Neural cell (in vitro differentiated cells): ENCODE measurements at regions not wholly inside any gene's neighbourhood (a gene's known extent, or its start where the extent isn't known, plus 50 kb on each side); places are given as distances from the start of the nearest gene placed in this dataset.

ENCODE experiments used
- H2AFZ ChIP-seq: fragments of 200-600, 300-800 bp; sonication (generic), shearing (Covaris generic); 2 replicates; pipeline ENCODE4 v1.6.0; 2014; ENCODE audit warnings: low read depth, mild to moderate bottlenecking, antibody characterized with exemption, low read length, moderate library complexity
- H3F3A ChIP-seq: fragments of 200-600 bp; shearing (Covaris generic); 2 replicates; pipeline ENCODE4 v1.6.1; 2016; ENCODE audit warnings: mild to moderate bottlenecking, moderate library complexity, mixed read lengths, antibody characterized with exemption, low read length; ENCODE audit not compliant: insufficient read depth, poor library complexity, severe bottlenecking
- H3K27ac ChIP-seq: fragments of 200-600, 300-800 bp; sonication (generic), shearing (Covaris generic); 2 replicates; pipeline ENCODE4 v1.5.1; 2014; ENCODE audit warnings: mild to moderate bottlenecking, low read length, moderate library complexity
- H3K27me3 ChIP-seq: fragments of 300-800, 200-600 bp; sonication (generic), shearing (Covaris generic); 2 replicates; pipeline ENCODE4 v1.6.0; 2014; ENCODE audit warnings: mild to moderate bottlenecking, low read depth, low read length, moderate library complexity; ENCODE audit not compliant: insufficient read depth
- H3K36me3 ChIP-seq: fragments of 300-800, 200-600 bp; sonication (generic), shearing (Covaris generic); 2 replicates; pipeline ENCODE4 v1.5.1; 2014; ENCODE audit warnings: mild to moderate bottlenecking, antibody characterized with exemption, low read length, moderate library complexity; ENCODE audit not compliant: insufficient read depth
- H3K4me2 ChIP-seq: fragments of 300-800, 200-600 bp; sonication (generic), shearing (Covaris generic); 2 replicates; pipeline ENCODE4 v1.6.0; 2014; ENCODE audit warnings: mild to moderate bottlenecking, low read length
- H3K4me3 ChIP-seq: fragments of 300-800, 200-600 bp; sonication (generic), shearing (Covaris generic); 2 replicates; pipeline ENCODE4 v1.5.1; 2014; ENCODE audit warnings: mild to moderate bottlenecking, low read length, moderate library complexity
- H3K79me2 ChIP-seq: fragments of 200-600 bp; shearing (Covaris generic); replicated peaks from 2 replicates; pipeline ENCODE4 v1.6.0; 2014; ENCODE audit warnings: mild to moderate bottlenecking, low read length, moderate library complexity; ENCODE audit not compliant: insufficient read depth
- H3K9ac ChIP-seq: fragments of 300-800, 200-600 bp; sonication (generic), shearing (Covaris generic); 2 replicates; pipeline ENCODE4 v1.6.1; 2016; ENCODE audit warnings: mild to moderate bottlenecking, low read length, mixed read lengths
- H3K9me2 ChIP-seq: fragments of 200-600 bp; shearing (Covaris generic); 2 replicates; pipeline ENCODE4 v1.6.1; 2016; ENCODE audit warnings: mild to moderate bottlenecking, low read length, mixed read lengths; ENCODE audit not compliant: insufficient read depth
- H3K9me3 ChIP-seq: fragments of 200-600, 300-800 bp; sonication (generic), shearing (Covaris generic); 2 replicates; pipeline ENCODE4 v1.6.1; 2016; ENCODE audit warnings: mild to moderate bottlenecking, mixed run types, low read length, moderate library complexity, mixed read lengths
- H4K20me1 ChIP-seq: fragments of 200-600 bp; shearing (Covaris generic); 2 replicates; pipeline ENCODE4 v1.6.1; 2016; ENCODE audit warnings: mild to moderate bottlenecking, mixed run types; ENCODE audit not compliant: insufficient read depth
- EP300 ChIP-seq: fragments of 450-650 bp; conservative IDR thresholded peaks from 2 replicates; pipeline ENCODE4 v1.6.1; 2014; ENCODE audit warnings: antibody characterized with exemption, mild to moderate bottlenecking, moderate library complexity; ENCODE audit not compliant: poor library complexity, severe bottlenecking
- EZH2 ChIP-seq: fragments of 200-600, 300-800 bp; shearing (Covaris generic), sonication (generic); IDR thresholded peaks from 2 replicates; pipeline ENCODE4 v1.6.1; 2014; ENCODE audit warnings: antibody characterized with exemption, low read length, borderline replicate concordance, mild to moderate bottlenecking; ENCODE audit not compliant: insufficient read depth, poor library complexity, severe bottlenecking
- MXI1 ChIP-seq: fragments of 450-650 bp; conservative IDR thresholded peaks from 2 replicates; pipeline ENCODE4 v1.6.1; 2014; ENCODE audit warnings: antibody characterized with exemption, mild to moderate bottlenecking; ENCODE audit not compliant: poor library complexity, severe bottlenecking
- POLR2AphosphoS5 ChIP-seq: IDR thresholded peaks from 2 replicates; pipeline ENCODE4 v1.6.1; 2012
- RAD21 ChIP-seq: fragments of 450-650 bp; conservative IDR thresholded peaks from 2 replicates; pipeline ENCODE4 v1.6.1; 2014; ENCODE audit warnings: antibody characterized with exemption, mild to moderate bottlenecking, moderate library complexity
- SMC3 ChIP-seq: fragments of 450-650 bp; conservative IDR thresholded peaks from 2 replicates; pipeline ENCODE4 v1.6.1; 2014; ENCODE audit warnings: antibody characterized with exemption, mild to moderate bottlenecking, moderate library complexity; ENCODE audit not compliant: poor library complexity
- TAF1 ChIP-seq: IDR thresholded peaks from 2 replicates; pipeline ENCODE4 v1.6.1; 2012; ENCODE audit warnings: low read depth
- TF ChIP-seq, protein P1 (sequence below): fragments of 450-650 bp; IDR thresholded peaks from 2 replicates; pipeline ENCODE4 v1.5.1; 2014; ENCODE audit warnings: antibody characterized with exemption, mild to moderate bottlenecking, moderate library complexity; ENCODE audit not compliant: poor library complexity, severe bottlenecking
- TF ChIP-seq, protein P2 (sequence below): IDR thresholded peaks from 2 replicates; pipeline ENCODE4 v1.6.1; 2012; ENCODE audit warnings: borderline replicate concordance

DNA sequence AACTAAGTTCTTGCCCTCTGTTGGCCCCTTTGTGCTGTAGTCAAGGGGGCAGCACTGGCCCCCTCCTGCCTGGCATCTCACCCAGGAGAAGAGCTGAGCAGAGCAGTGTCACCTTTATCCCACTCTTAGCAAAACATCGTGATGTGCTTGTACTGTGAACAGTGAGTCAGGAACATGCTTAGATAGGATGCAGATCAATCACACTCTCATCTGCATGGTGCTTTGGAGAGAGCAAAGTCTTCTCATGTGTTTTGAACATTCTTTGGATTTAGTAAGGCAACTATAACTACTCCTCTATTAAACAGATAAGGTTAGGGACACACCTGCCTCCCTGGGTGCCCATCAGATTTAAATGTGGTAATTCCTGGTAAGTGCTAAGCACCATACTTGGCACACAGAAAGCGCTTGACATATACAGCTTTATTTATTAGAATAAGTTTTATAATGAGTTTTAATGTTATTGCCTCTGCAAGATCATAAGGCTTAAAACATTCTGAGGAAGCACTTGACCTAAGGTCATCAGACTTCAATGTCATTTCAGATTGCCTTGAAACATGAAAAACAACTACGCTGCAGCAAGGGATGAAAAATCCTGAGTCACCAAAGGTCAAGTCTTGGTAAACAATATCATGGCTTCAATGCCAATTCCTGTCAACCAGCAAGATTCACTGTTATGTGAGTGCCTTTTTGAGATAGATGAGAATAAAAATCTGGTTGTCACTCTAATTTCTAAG is 82.4 kb upstream of the IRS2 start:
- H3K27me3 ChIP-seq = no peaks in the 10 kb centered on the region
- TF ChIP-seq MXI1 (no peak), EZH2 (no peak), RAD21 (no peak), TAF1 (no peak), SMC3 (no peak)
- TF ChIP-seq, protein P1, sequence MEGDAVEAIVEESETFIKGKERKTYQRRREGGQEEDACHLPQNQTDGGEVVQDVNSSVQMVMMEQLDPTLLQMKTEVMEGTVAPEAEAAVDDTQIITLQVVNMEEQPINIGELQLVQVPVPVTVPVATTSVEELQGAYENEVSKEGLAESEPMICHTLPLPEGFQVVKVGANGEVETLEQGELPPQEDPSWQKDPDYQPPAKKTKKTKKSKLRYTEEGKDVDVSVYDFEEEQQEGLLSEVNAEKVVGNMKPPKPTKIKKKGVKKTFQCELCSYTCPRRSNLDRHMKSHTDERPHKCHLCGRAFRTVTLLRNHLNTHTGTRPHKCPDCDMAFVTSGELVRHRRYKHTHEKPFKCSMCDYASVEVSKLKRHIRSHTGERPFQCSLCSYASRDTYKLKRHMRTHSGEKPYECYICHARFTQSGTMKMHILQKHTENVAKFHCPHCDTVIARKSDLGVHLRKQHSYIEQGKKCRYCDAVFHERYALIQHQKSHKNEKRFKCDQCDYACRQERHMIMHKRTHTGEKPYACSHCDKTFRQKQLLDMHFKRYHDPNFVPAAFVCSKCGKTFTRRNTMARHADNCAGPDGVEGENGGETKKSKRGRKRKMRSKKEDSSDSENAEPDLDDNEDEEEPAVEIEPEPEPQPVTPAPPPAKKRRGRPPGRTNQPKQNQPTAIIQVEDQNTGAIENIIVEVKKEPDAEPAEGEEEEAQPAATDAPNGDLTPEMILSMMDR = no peak
- H3K9me3 ChIP-seq = no peaks in the 10 kb centered on the region
- no peaks in the 10 kb centered on the region for H4K20me1 ChIP-seq
- no peak overlapping the region for H3K4me2 ChIP-seq
- no peak overlapping the region for H3K27ac ChIP-seq
- no peak overlapping the region for H3K4me3 ChIP-seq
- H2AFZ ChIP-seq = no peak overlapping the region
- no peaks in the 10 kb centered on the region for H3K9me2 ChIP-seq
- H3K36me3 ChIP-seq = no peaks in the 10 kb centered on the region
- no peaks in the 10 kb centered on the region for H3K79me2 ChIP-seq
- H3F3A ChIP-seq = no peaks in the 10 kb centered on the region
- no peak overlapping the region for H3K9ac ChIP-seq

DNA sequence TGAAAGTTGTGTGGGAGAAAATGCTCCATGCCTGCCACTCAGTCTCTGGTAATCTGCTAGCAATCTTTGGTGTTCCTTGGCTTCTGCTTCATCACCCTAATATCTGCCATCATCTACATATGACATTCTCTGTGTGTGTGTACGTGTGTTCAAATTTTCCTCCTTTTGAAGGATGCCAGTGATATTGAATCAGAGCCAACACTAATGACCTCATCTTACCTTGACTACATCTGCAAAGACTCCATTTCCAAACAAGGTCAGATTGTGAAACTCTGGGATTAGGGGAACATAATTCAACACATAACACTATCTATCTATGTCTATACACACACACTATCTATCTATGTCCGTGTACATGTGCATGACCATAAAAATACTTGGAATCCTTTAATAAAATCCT is 81.4 kb upstream of the IRS2 start:
- H3K36me3 ChIP-seq = no peaks in the 10 kb centered on the region
- H2AFZ ChIP-seq = no peak overlapping the region
- no peaks in the 10 kb centered on the region for H3K27me3 ChIP-seq
- H3K9me2 ChIP-seq = no peaks in the 10 kb centered on the region
- H3K4me3 ChIP-seq = no peak overlapping the region
- no peak overlapping the region for H3K9ac ChIP-seq
- no peak overlapping the region for H3K4me2 ChIP-seq
- no peaks in the 10 kb centered on the region for H3K9me3 ChIP-seq
- H3K27ac ChIP-seq = no peak overlapping the region
- H4K20me1 ChIP-seq = no peaks in the 10 kb centered on the region
- no peaks in the 10 kb centered on the region for H3F3A ChIP-seq
- H3K79me2 ChIP-seq = no peaks in the 10 kb centered on the region
- no peak for TF ChIP-seq TAF1
- TF ChIP-seq, protein P2, sequence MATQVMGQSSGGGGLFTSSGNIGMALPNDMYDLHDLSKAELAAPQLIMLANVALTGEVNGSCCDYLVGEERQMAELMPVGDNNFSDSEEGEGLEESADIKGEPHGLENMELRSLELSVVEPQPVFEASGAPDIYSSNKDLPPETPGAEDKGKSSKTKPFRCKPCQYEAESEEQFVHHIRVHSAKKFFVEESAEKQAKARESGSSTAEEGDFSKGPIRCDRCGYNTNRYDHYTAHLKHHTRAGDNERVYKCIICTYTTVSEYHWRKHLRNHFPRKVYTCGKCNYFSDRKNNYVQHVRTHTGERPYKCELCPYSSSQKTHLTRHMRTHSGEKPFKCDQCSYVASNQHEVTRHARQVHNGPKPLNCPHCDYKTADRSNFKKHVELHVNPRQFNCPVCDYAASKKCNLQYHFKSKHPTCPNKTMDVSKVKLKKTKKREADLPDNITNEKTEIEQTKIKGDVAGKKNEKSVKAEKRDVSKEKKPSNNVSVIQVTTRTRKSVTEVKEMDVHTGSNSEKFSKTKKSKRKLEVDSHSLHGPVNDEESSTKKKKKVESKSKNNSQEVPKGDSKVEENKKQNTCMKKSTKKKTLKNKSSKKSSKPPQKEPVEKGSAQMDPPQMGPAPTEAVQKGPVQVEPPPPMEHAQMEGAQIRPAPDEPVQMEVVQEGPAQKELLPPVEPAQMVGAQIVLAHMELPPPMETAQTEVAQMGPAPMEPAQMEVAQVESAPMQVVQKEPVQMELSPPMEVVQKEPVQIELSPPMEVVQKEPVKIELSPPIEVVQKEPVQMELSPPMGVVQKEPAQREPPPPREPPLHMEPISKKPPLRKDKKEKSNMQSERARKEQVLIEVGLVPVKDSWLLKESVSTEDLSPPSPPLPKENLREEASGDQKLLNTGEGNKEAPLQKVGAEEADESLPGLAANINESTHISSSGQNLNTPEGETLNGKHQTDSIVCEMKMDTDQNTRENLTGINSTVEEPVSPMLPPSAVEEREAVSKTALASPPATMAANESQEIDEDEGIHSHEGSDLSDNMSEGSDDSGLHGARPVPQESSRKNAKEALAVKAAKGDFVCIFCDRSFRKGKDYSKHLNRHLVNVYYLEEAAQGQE = no peak
- no peak for TF ChIP-seq RAD21
- TF ChIP-seq, protein P1 = no peak
- TF ChIP-seq MXI1 = no peak
- no peak for TF ChIP-seq POLR2AphosphoS5
- TF ChIP-seq SMC3 = no peak
- no peak for TF ChIP-seq EP300
- TF ChIP-seq EZH2 = no peak
